ENCODE measurements at regions not wholly inside any gene's neighbourhood (a gene's known extent, or its start where the extent isn't known, plus 50 kb on each side); places are given as distances from the start of the nearest gene placed in this dataset.

DNA sequence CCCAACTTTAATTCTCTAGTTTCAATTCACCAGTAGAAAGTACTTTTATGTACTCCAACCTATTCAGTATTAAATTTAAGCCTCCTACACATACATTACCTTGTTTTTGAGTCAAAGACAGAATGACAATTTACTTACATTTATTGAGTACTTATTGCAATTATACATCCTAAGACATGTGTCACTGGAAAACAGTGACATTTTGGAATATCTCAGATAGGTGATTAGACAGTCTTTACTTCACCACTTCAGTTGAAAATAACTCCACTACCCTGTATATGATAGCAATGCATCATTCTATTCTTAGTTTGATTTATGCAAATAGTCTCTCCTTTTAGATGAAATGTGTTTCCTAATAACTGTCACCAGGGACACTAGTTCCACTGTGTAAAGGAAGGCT, 461.5 kb downstream of the TUSC7 start:
- no peak overlapping the region for H3K4me3 Mint-ChIP-seq (ENCODE audit: low read depth, unreplicated experiment)
- intact Hi-C loops (cut with micrococcal nuclease; ENCODE audit: unreplicated experiment) = no loop called here
- no TSS peak for BruUV-seq (replicated peaks)
- H3K36me3 Mint-ChIP-seq (ENCODE audit: insufficient read depth, unreplicated experiment) = no peaks in the 10 kb centered on the region
- no peak overlapping the region for H3K27ac Mint-ChIP-seq (ENCODE audit: unreplicated experiment)
- no peaks in the 10 kb centered on the region for H3K9me3 Mint-ChIP-seq (ENCODE audit: low read depth, unreplicated experiment)
- H3K27me3 Mint-ChIP-seq (ENCODE audit: unreplicated experiment) = no peaks in the 10 kb centered on the region
- no peak for TF ChIP-seq CTCF (IDR thresholded peaks at IDR 0.05; ENCODE audit: unreplicated experiment)
- CTCF ChIA-PET = no interaction called here
- no peaks in the 10 kb centered on the region for H3K4me1 Mint-ChIP-seq (ENCODE audit: low read depth, unreplicated experiment)
- DNase-seq = no peak

DNA sequence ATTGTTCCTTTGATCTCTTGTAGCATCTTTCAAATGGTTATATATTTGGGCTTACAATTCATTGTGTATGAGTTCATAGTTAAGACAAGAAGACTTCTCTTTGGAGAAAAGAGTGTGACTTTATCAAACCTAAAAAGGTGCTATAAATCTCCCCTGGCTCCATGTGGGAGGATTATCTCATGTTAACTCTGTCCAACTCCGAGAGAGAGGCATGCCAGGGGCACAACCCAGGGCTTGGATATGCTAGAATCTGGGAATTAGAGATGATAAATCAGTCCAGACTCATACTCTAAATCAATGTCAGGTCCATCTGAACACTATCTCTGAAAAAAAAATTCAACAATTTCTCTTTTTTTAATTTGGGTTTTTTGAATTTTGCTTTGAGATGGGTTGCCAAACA, 462.8 kb downstream of the TUSC7 start:
- H3K9me3 Mint-ChIP-seq (ENCODE audit: low read depth, unreplicated experiment) = no peaks in the 10 kb centered on the region

GRCh38 chr3:117181222-117181621, 471.6 kb downstream of the TUSC7 start:
- no peak for DNase-seq
- no peak overlapping the region for H3K4me3 Mint-ChIP-seq (ENCODE audit: low read depth, unreplicated experiment)
- peaks cover 3% of the 10 kb centered on the region for H3K9me3 Mint-ChIP-seq (ENCODE audit: low read depth, unreplicated experiment)
- no peaks in the 10 kb centered on the region for H3K27me3 Mint-ChIP-seq (ENCODE audit: unreplicated experiment)
- no peaks in the 10 kb centered on the region for H3K36me3 Mint-ChIP-seq (ENCODE audit: insufficient read depth, unreplicated experiment)
- intact Hi-C loops (cut with micrococcal nuclease; ENCODE audit: unreplicated experiment) = no loop called here
- H3K4me1 Mint-ChIP-seq (ENCODE audit: low read depth, unreplicated experiment) = no peaks in the 10 kb centered on the region
- no TSS peak for BruUV-seq (replicated peaks)
- TF ChIP-seq CTCF (IDR thresholded peaks at IDR 0.05; ENCODE audit: unreplicated experiment) = no peak
- H3K27ac Mint-ChIP-seq (ENCODE audit: unreplicated experiment) = no peak overlapping the region
- CTCF ChIA-PET = no interaction called here

More for the DNA sequence above, 462.8 kb downstream of the TUSC7 start:
- no peak for TF ChIP-seq CTCF (IDR thresholded peaks at IDR 0.05; ENCODE audit: unreplicated experiment)
- H3K4me3 Mint-ChIP-seq (ENCODE audit: low read depth, unreplicated experiment) = no peak overlapping the region
- H3K4me1 Mint-ChIP-seq (ENCODE audit: low read depth, unreplicated experiment) = no peaks in the 10 kb centered on the region
- no peak for DNase-seq
- H3K36me3 Mint-ChIP-seq (ENCODE audit: insufficient read depth, unreplicated experiment) = no peaks in the 10 kb centered on the region
- CTCF ChIA-PET = no interaction called here
- no TSS peak for BruUV-seq (replicated peaks)
- H3K27me3 Mint-ChIP-seq (ENCODE audit: unreplicated experiment) = no peaks in the 10 kb centered on the region
- H3K27ac Mint-ChIP-seq (ENCODE audit: unreplicated experiment) = no peak overlapping the region
- intact Hi-C loops (cut with micrococcal nuclease; ENCODE audit: unreplicated experiment) = no loop called here

GRCh38 chr3:117184574-117184973, 475.0 kb downstream of the TUSC7 start:
- Mint-ChIP-seq H3K9me3 (ENCODE audit: low read depth, unreplicated experiment) (peaks cover 3% of the 10 kb centered on the region), H3K27ac (ENCODE audit: unreplicated experiment) (no peak overlapping the region), H3K4me3 (ENCODE audit: low read depth, unreplicated experiment) (no peak overlapping the region), H3K36me3 (ENCODE audit: insufficient read depth, unreplicated experiment) (no peaks in the 10 kb centered on the region), H3K4me1 (ENCODE audit: low read depth, unreplicated experiment) (no peaks in the 10 kb centered on the region), H3K27me3 (ENCODE audit: unreplicated experiment) (no peaks in the 10 kb centered on the region)
- no peak for TF ChIP-seq CTCF (IDR thresholded peaks at IDR 0.05; ENCODE audit: unreplicated experiment)
- CTCF ChIA-PET = no interaction called here
- no peak for DNase-seq
- intact Hi-C loops (cut with micrococcal nuclease; ENCODE audit: unreplicated experiment) = no loop called here
- no TSS peak for BruUV-seq (replicated peaks)

- BruUV-seq (replicated peaks) = no TSS peak
Observed at GRCh38 chr3:117191245-117191644, 481.7 kb downstream of the TUSC7 start.

More at GRCh38 chr3:117191245-117191644, 481.7 kb downstream of the TUSC7 start:
- CTCF ChIA-PET = no interaction called here
- Mint-ChIP-seq H3K36me3 (ENCODE audit: insufficient read depth, unreplicated experiment) (no peaks in the 10 kb centered on the region), H3K4me3 (ENCODE audit: low read depth, unreplicated experiment) (no peak overlapping the region), H3K27me3 (ENCODE audit: unreplicated experiment) (no peaks in the 10 kb centered on the region), H3K9me3 (ENCODE audit: low read depth, unreplicated experiment) (no peaks in the 10 kb centered on the region), H3K4me1 (ENCODE audit: low read depth, unreplicated experiment) (no peaks in the 10 kb centered on the region), H3K27ac (ENCODE audit: unreplicated experiment) (no peak overlapping the region)
- intact Hi-C loops (cut with micrococcal nuclease; ENCODE audit: unreplicated experiment) = no loop called here
- no peak for TF ChIP-seq CTCF (IDR thresholded peaks at IDR 0.05; ENCODE audit: unreplicated experiment)
- no peak for DNase-seq
